ENCODE measurements at regions not wholly inside any gene's neighbourhood (a gene's known extent, or its start where the extent isn't known, plus 50 kb on each side); places are given as distances from the start of the nearest gene placed in this dataset.

- Histone ChIP-seq H3K4me3 (ENCODE audit: low read length in 2 of 2) (no peak overlapping the region), H3K27me3 (ENCODE audit: control insufficient read depth in 1 of 2, insufficient read depth in 2 of 2, low read length in 2 of 2) (no peaks in the 10 kb centered on the region), H3K9ac (ENCODE audit: low read length in 2 of 2) (no peak overlapping the region), H3K4me1 (ENCODE audit: control insufficient read depth, insufficient read depth, low read length) (peaks cover 6% of the 10 kb centered on the region), H3K27ac (ENCODE audit: low read length) (no peak overlapping the region), H3K9me3 (ENCODE audit: control insufficient read depth in 2 of 2, low read length in 2 of 2) (no peaks in the 10 kb centered on the region), H3K36me3 (ENCODE audit: control insufficient read depth in 2 of 2, insufficient read depth in 2 of 2, low read length in 2 of 2) (no peaks in the 10 kb centered on the region)
Observed at GRCh38 chr5:168123631-168124528, 167.6 kb upstream of the WWC1 start.

- no peaks in the 10 kb centered on the region for H3K36me3 ChIP-seq (ENCODE audit: control insufficient read depth in 2 of 2, insufficient read depth in 2 of 2, low read length in 2 of 2)
- H3K9me3 ChIP-seq (ENCODE audit: control insufficient read depth in 2 of 2, low read length in 2 of 2): no peaks in the 10 kb centered on the region
Observed at GRCh38 chr5:168125445-168126199, 165.8 kb upstream of the WWC1 start.

GRCh38 chr5:168126606-168127005, 164.8 kb upstream of the WWC1 start:
- no peak overlapping the region for H3K4me3 ChIP-seq (ENCODE audit: low read length in 2 of 2)
- no peak overlapping the region for H3K27ac ChIP-seq (ENCODE audit: low read length)
- no peaks in the 10 kb centered on the region for H3K27me3 ChIP-seq (ENCODE audit: control insufficient read depth in 1 of 2, insufficient read depth in 2 of 2, low read length in 2 of 2)
- H3K9ac ChIP-seq (ENCODE audit: low read length in 2 of 2): no peak overlapping the region
- H3K36me3 ChIP-seq (ENCODE audit: control insufficient read depth in 2 of 2, insufficient read depth in 2 of 2, low read length in 2 of 2): no peaks in the 10 kb centered on the region
- H3K4me1 ChIP-seq (ENCODE audit: control insufficient read depth, insufficient read depth, low read length): peaks cover 8% of the 10 kb centered on the region
- H3K9me3 ChIP-seq (ENCODE audit: control insufficient read depth in 2 of 2, low read length in 2 of 2): no peaks in the 10 kb centered on the region

More at GRCh38 chr5:168125445-168126199, 165.8 kb upstream of the WWC1 start:
- H3K4me3 ChIP-seq (ENCODE audit: low read length in 2 of 2): no peak overlapping the region
- no peak overlapping the region for H3K27ac ChIP-seq (ENCODE audit: low read length)
- H3K9ac ChIP-seq (ENCODE audit: low read length in 2 of 2): no peak overlapping the region
- peaks cover 8% of the 10 kb centered on the region for H3K4me1 ChIP-seq (ENCODE audit: control insufficient read depth, insufficient read depth, low read length)
- H3K27me3 ChIP-seq (ENCODE audit: control insufficient read depth in 1 of 2, insufficient read depth in 2 of 2, low read length in 2 of 2): no peaks in the 10 kb centered on the region

- Histone ChIP-seq H3K9me3 (ENCODE audit: control insufficient read depth in 2 of 2, low read length in 2 of 2) (no peaks in the 10 kb centered on the region), H3K4me3 (ENCODE audit: low read length in 2 of 2) (no peak overlapping the region)
Observed at GRCh38 chr5:168128111-168128510, 163.3 kb upstream of the WWC1 start.

GRCh38 chr5:168128557-168128956, 162.9 kb upstream of the WWC1 start:
- no peak overlapping the region for H3K9ac ChIP-seq (ENCODE audit: low read length in 2 of 2)
- H3K27ac ChIP-seq (ENCODE audit: low read length): no peak overlapping the region
- peaks cover 8% of the 10 kb centered on the region for H3K4me1 ChIP-seq (ENCODE audit: control insufficient read depth, insufficient read depth, low read length)
- H3K36me3 ChIP-seq (ENCODE audit: control insufficient read depth in 2 of 2, insufficient read depth in 2 of 2, low read length in 2 of 2): no peaks in the 10 kb centered on the region
- H3K4me3 ChIP-seq (ENCODE audit: low read length in 2 of 2): no peak overlapping the region
- H3K9me3 ChIP-seq (ENCODE audit: control insufficient read depth in 2 of 2, low read length in 2 of 2): no peaks in the 10 kb centered on the region
- H3K27me3 ChIP-seq (ENCODE audit: control insufficient read depth in 1 of 2, insufficient read depth in 2 of 2, low read length in 2 of 2): no peaks in the 10 kb centered on the region

More at GRCh38 chr5:168128111-168128510, 163.3 kb upstream of the WWC1 start:
- H3K4me1 ChIP-seq (ENCODE audit: control insufficient read depth, insufficient read depth, low read length): peaks cover 8% of the 10 kb centered on the region
- H3K27ac ChIP-seq (ENCODE audit: low read length): no peak overlapping the region
- H3K9ac ChIP-seq (ENCODE audit: low read length in 2 of 2): no peak overlapping the region
- no peaks in the 10 kb centered on the region for H3K27me3 ChIP-seq (ENCODE audit: control insufficient read depth in 1 of 2, insufficient read depth in 2 of 2, low read length in 2 of 2)
- H3K36me3 ChIP-seq (ENCODE audit: control insufficient read depth in 2 of 2, insufficient read depth in 2 of 2, low read length in 2 of 2): no peaks in the 10 kb centered on the region

GRCh38 chr5:168131519-168131918, 159.9 kb upstream of the WWC1 start:
- no peak overlapping the region for H3K9ac ChIP-seq (ENCODE audit: low read length in 2 of 2)
- H3K27me3 ChIP-seq (ENCODE audit: control insufficient read depth in 1 of 2, insufficient read depth in 2 of 2, low read length in 2 of 2): no peaks in the 10 kb centered on the region
- H3K4me1 ChIP-seq (ENCODE audit: control insufficient read depth, insufficient read depth, low read length): peaks cover 8% of the 10 kb centered on the region
- H3K4me3 ChIP-seq (ENCODE audit: low read length in 2 of 2): no peak overlapping the region
- no peaks in the 10 kb centered on the region for H3K36me3 ChIP-seq (ENCODE audit: control insufficient read depth in 2 of 2, insufficient read depth in 2 of 2, low read length in 2 of 2)
- no peak overlapping the region for H3K27ac ChIP-seq (ENCODE audit: low read length)
- H3K9me3 ChIP-seq (ENCODE audit: control insufficient read depth in 2 of 2, low read length in 2 of 2): no peaks in the 10 kb centered on the region

GRCh38 chr5:168132241-168132641, 159.2 kb upstream of the WWC1 start:
- Histone ChIP-seq H3K9ac (ENCODE audit: low read length in 2 of 2) (no peak overlapping the region), H3K9me3 (ENCODE audit: control insufficient read depth in 2 of 2, low read length in 2 of 2) (no peaks in the 10 kb centered on the region), H3K4me1 (ENCODE audit: control insufficient read depth, insufficient read depth, low read length) (peaks cover 8% of the 10 kb centered on the region), H3K4me3 (ENCODE audit: low read length in 2 of 2) (no peak overlapping the region), H3K27me3 (ENCODE audit: control insufficient read depth in 1 of 2, insufficient read depth in 2 of 2, low read length in 2 of 2) (no peaks in the 10 kb centered on the region), H3K27ac (ENCODE audit: low read length) (no peak overlapping the region), H3K36me3 (ENCODE audit: control insufficient read depth in 2 of 2, insufficient read depth in 2 of 2, low read length in 2 of 2) (no peaks in the 10 kb centered on the region)

GRCh38 chr5:168135897-168136296, 155.5 kb upstream of the WWC1 start:
- H3K4me3 ChIP-seq (ENCODE audit: low read length in 2 of 2): no peak overlapping the region
- no peaks in the 10 kb centered on the region for H3K27me3 ChIP-seq (ENCODE audit: control insufficient read depth in 1 of 2, insufficient read depth in 2 of 2, low read length in 2 of 2)
- H3K36me3 ChIP-seq (ENCODE audit: control insufficient read depth in 2 of 2, insufficient read depth in 2 of 2, low read length in 2 of 2): no peaks in the 10 kb centered on the region
- H3K9me3 ChIP-seq (ENCODE audit: control insufficient read depth in 2 of 2, low read length in 2 of 2): no peaks in the 10 kb centered on the region
- H3K4me1 ChIP-seq (ENCODE audit: control insufficient read depth, insufficient read depth, low read length): no peaks in the 10 kb centered on the region
- H3K9ac ChIP-seq (ENCODE audit: low read length in 2 of 2): no peak overlapping the region
- H3K27ac ChIP-seq (ENCODE audit: low read length): no peak overlapping the region

- Histone ChIP-seq H3K4me1 (ENCODE audit: control insufficient read depth, insufficient read depth, low read length) (no peaks in the 10 kb centered on the region), H3K9ac (ENCODE audit: low read length in 2 of 2) (no peak overlapping the region), H3K9me3 (ENCODE audit: control insufficient read depth in 2 of 2, low read length in 2 of 2) (no peaks in the 10 kb centered on the region), H3K4me3 (ENCODE audit: low read length in 2 of 2) (no peak overlapping the region), H3K36me3 (ENCODE audit: control insufficient read depth in 2 of 2, insufficient read depth in 2 of 2, low read length in 2 of 2) (no peaks in the 10 kb centered on the region), H3K27ac (ENCODE audit: low read length) (no peak overlapping the region), H3K27me3 (ENCODE audit: control insufficient read depth in 1 of 2, insufficient read depth in 2 of 2, low read length in 2 of 2) (no peaks in the 10 kb centered on the region)
Observed at GRCh38 chr5:168136340-168136739, 155.1 kb upstream of the WWC1 start.

- Histone ChIP-seq H3K27ac (ENCODE audit: low read length) (no peak overlapping the region), H3K27me3 (ENCODE audit: control insufficient read depth in 1 of 2, insufficient read depth in 2 of 2, low read length in 2 of 2) (no peaks in the 10 kb centered on the region), H3K36me3 (ENCODE audit: control insufficient read depth in 2 of 2, insufficient read depth in 2 of 2, low read length in 2 of 2) (no peaks in the 10 kb centered on the region), H3K4me3 (ENCODE audit: low read length in 2 of 2) (no peak overlapping the region), H3K4me1 (ENCODE audit: control insufficient read depth, insufficient read depth, low read length) (no peaks in the 10 kb centered on the region), H3K9me3 (ENCODE audit: control insufficient read depth in 2 of 2, low read length in 2 of 2) (no peaks in the 10 kb centered on the region), H3K9ac (ENCODE audit: low read length in 2 of 2) (no peak overlapping the region)
Observed at GRCh38 chr5:168137265-168137664, 154.2 kb upstream of the WWC1 start.

- H3K9me3 ChIP-seq (ENCODE audit: control insufficient read depth in 2 of 2, low read length in 2 of 2): no peaks in the 10 kb centered on the region
- H3K27me3 ChIP-seq (ENCODE audit: control insufficient read depth in 1 of 2, insufficient read depth in 2 of 2, low read length in 2 of 2): no peaks in the 10 kb centered on the region
- no peaks in the 10 kb centered on the region for H3K36me3 ChIP-seq (ENCODE audit: control insufficient read depth in 2 of 2, insufficient read depth in 2 of 2, low read length in 2 of 2)
- no peak overlapping the region for H3K27ac ChIP-seq (ENCODE audit: low read length)
- H3K9ac ChIP-seq (ENCODE audit: low read length in 2 of 2): no peak overlapping the region
- H3K4me1 ChIP-seq (ENCODE audit: control insufficient read depth, insufficient read depth, low read length): no peaks in the 10 kb centered on the region
- no peak overlapping the region for H3K4me3 ChIP-seq (ENCODE audit: low read length in 2 of 2)
Observed at GRCh38 chr5:168140241-168140640, 151.2 kb upstream of the WWC1 start.

Data from stomach smooth muscle (tissue), 2 donors.